HCT116 (cell line): ENCODE measurements at regions not wholly inside any gene's neighbourhood (a gene's known extent, or its start where the extent isn't known, plus 50 kb on each side); places are given as distances from the start of the nearest gene placed in this dataset.

Source experiments
- ATAC-seq: fragments of 200-7000 bp; cut with Tn5 transposase; 2 replicates; pipeline ENCODE4 v1.9.1; 2020; ENCODE audit warnings: mild to moderate bottlenecking, moderate library complexity
- BruUV-seq: library from RNA; stranded (reverse); fragments of 400-500 nt; replicated peaks from 2 replicates; lab custom pipeline; 2021; lab: Mats Ljungman, UMichigan
- CTCF ChIA-PET: fragments of 300-600 bp; sonication (Branson Sonifier 250); formaldehyde crosslinking; loops from one replicate; lab custom pipeline; 2021; ENCODE audit warnings: antibody characterized with exemption; lab: Charles Lee
- POLR2A ChIA-PET: fragments of 300-600, 350-600 bp; sonication (Branson Sonifier 250); formaldehyde crosslinking; loops from one replicate; lab custom pipeline; 2021; ENCODE audit warnings: antibody characterized with exemption; lab: Charles Lee
- RAD21 ChIA-PET, 2 experiments: fragments of 300-600 bp; sonication (Branson Sonifier 250); formaldehyde crosslinking; loops; one replicate each; lab custom pipeline; 2023; ENCODE audit warnings: low total read pairs in 2 of 2; ENCODE audit not compliant: uncharacterized antibody in 2 of 2, unreplicated experiment in 2 of 2, low non-redundant PET in 1 of 2; lab: Charles Lee
- DNase-seq: peaks from one replicate; pipeline ENCODE4 v3.0.0-alpha.2; 2010; ENCODE audit warnings: low read depth, low spot score
- H2AFZ ChIP-seq: fragments of 200-600 bp; shearing (Covaris generic), sonication (generic); 2 replicates; pipeline ENCODE4 v1.6.1; 2017; ENCODE audit warnings: low read depth, mixed run types, mixed read lengths, antibody characterized with exemption, low read length; ENCODE audit not compliant: poor library complexity, severe bottlenecking
- H3K27ac ChIP-seq: 2 replicates; pipeline ENCODE4 v1.5.1; 2012; ENCODE audit warnings: low read depth, low read length
- H3K27me3 ChIP-seq: fragments of 200-600 bp; sonication (generic); 2 replicates; pipeline ENCODE4 v1.6.1; 2016; ENCODE audit warnings: mixed run types, low read length, mixed read lengths; ENCODE audit not compliant: insufficient read depth
- H3K36me3 ChIP-seq, 2 experiments: fragments of 200-500 bp in 1 of 2; fragments of 200-600 bp in 1 of 2; sonication (Bioruptor generic) in 1 of 2; sonication (generic) in 1 of 2; 2 replicates each; pipeline versions ENCODE4 v1.5.1 to v1.6.1; 2014 to 2016; ENCODE audit warnings: low read length in 2 of 2, inconsistent platforms in 1 of 2, mixed read lengths in 1 of 2, mixed run types in 1 of 2; ENCODE audit not compliant: insufficient read depth in 2 of 2, control insufficient read depth in 1 of 2
- H3K4me1 ChIP-seq, 2 experiments: fragments of 200-600 bp in 1 of 2; sonication (generic) in 1 of 2; 2 replicates each; pipeline versions ENCODE4 v1.5.1 to v1.6.1; 2012 to 2017; ENCODE audit warnings: low read length in 2 of 2, inconsistent platforms in 1 of 2, mild to moderate bottlenecking in 1 of 2, mixed read lengths in 1 of 2, mixed run types in 1 of 2, moderate library complexity in 1 of 2; ENCODE audit not compliant: insufficient read depth in 2 of 2, control insufficient read depth in 1 of 2
- H3K4me2 ChIP-seq: fragments of 200-600 bp; sonication (generic); 2 replicates; pipeline ENCODE4 v1.6.1; 2017; ENCODE audit warnings: mixed run types, low read length, mixed read lengths
- H3K4me3 ChIP-seq, 2 experiments: fragments of 200-600 bp in 1 of 2; sonication (generic) in 1 of 2; replicated peaks in 1 of 2; 2 replicates each; pipeline ENCODE4 v1.5.1; 2011 to 2016; ENCODE audit warnings: low read length in 2 of 2, control low read depth in 1 of 2, low read depth in 1 of 2, mild to moderate bottlenecking in 1 of 2, mixed read lengths in 1 of 2, mixed run types in 1 of 2
- H3K79me2 ChIP-seq: fragments of 200-600 bp; sonication (generic); 2 replicates; pipeline ENCODE4 v1.6.1; 2017; ENCODE audit warnings: mild to moderate bottlenecking, mixed run types, low read length, moderate library complexity, mixed read lengths; ENCODE audit not compliant: insufficient read depth
- H3K9ac ChIP-seq: fragments of 200-600 bp; sonication (generic); 2 replicates; pipeline ENCODE4 v1.6.1; 2016; ENCODE audit warnings: low read length, mixed read lengths
- H3K9me2 ChIP-seq: fragments of 200-600 bp; sonication (generic), shearing (Covaris generic); 2 replicates; pipeline ENCODE4 v1.6.1; 2017; ENCODE audit warnings: mixed run types, mild to moderate bottlenecking, moderate library complexity; ENCODE audit not compliant: insufficient read depth
- H3K9me3 ChIP-seq, 2 experiments: fragments of 200-500 bp in 1 of 2; fragments of 200-600 bp in 1 of 2; sonication (Bioruptor generic) in 1 of 2; sonication (generic) in 1 of 2; 2 replicates each; pipeline ENCODE4 v1.6.1; 2014 to 2017; ENCODE audit warnings: low read length in 2 of 2, mixed read lengths in 2 of 2, inconsistent platforms in 1 of 2, low read depth in 1 of 2, mild to moderate bottlenecking in 1 of 2, mixed run types in 1 of 2, moderate library complexity in 1 of 2; ENCODE audit not compliant: control insufficient read depth in 1 of 2, insufficient read depth in 1 of 2
- H4K20me1 ChIP-seq: fragments of 200-600 bp; sonication (generic), shearing (Covaris generic); 2 replicates; pipeline ENCODE4 v1.6.1; 2017; ENCODE audit warnings: mixed run types, mild to moderate bottlenecking, moderate library complexity; ENCODE audit not compliant: insufficient read depth
- CEBPB ChIP-seq: IDR thresholded peaks from 2 replicates; pipeline ENCODE4 v1.6.1; 2012; ENCODE audit warnings: low read depth
- FOSL1 ChIP-seq: IDR thresholded peaks from 2 replicates; pipeline ENCODE4 v1.6.1; 2012; ENCODE audit warnings: low read depth
- ZNF274 ChIP-seq: fragments of 200-500 bp; sonication (Bioruptor generic); IDR thresholded peaks from 2 replicates; pipeline ENCODE4 v1.6.1; 2014; ENCODE audit warnings: mild to moderate bottlenecking, low read depth, low read length, inconsistent platforms
- intact Hi-C: fragments of 100-400 bp; cut with micrococcal nuclease; formaldehyde crosslinking; loops from 2 replicates; pipeline ENCODE4 v1.10.0; 2022
- TF ChIP-seq, protein P1 (sequence below): IDR thresholded peaks from 2 replicates; pipeline ENCODE4 v1.6.1; 2012; ENCODE audit warnings: low read depth
- TF ChIP-seq, protein P2 (sequence below): IDR thresholded peaks from 2 replicates; pipeline ENCODE4 v1.6.1; 2011; ENCODE audit warnings: mild to moderate bottlenecking, low read length, moderate library complexity; ENCODE audit not compliant: insufficient replicate concordance; ENCODE audit errors: extremely low read depth

DNA sequence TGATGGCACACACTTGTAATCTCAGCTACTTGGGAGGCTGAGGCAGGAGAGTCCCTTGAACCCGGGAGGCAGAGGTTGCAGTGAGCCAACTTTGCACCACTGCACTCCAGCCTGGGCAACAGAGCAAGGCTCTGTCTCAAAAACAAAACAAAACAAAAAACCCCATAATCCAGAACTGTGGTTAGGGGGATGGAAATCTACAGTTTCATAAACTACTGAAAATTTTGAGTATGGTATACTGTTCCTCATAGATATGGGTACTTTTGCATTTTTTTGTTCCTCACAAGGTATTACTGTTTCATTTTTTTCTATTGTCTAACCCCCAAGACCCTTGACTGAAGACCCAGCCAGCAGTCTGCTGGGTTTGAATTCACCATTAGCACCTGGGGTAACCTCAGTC is 52.2 kb upstream of the MAP3K1 start:
- no peak overlapping the region for H2AFZ ChIP-seq
- TF ChIP-seq FOSL1 (no peak), CEBPB (no peak), ZNF274 (no peak)
- TF ChIP-seq, protein P1, sequence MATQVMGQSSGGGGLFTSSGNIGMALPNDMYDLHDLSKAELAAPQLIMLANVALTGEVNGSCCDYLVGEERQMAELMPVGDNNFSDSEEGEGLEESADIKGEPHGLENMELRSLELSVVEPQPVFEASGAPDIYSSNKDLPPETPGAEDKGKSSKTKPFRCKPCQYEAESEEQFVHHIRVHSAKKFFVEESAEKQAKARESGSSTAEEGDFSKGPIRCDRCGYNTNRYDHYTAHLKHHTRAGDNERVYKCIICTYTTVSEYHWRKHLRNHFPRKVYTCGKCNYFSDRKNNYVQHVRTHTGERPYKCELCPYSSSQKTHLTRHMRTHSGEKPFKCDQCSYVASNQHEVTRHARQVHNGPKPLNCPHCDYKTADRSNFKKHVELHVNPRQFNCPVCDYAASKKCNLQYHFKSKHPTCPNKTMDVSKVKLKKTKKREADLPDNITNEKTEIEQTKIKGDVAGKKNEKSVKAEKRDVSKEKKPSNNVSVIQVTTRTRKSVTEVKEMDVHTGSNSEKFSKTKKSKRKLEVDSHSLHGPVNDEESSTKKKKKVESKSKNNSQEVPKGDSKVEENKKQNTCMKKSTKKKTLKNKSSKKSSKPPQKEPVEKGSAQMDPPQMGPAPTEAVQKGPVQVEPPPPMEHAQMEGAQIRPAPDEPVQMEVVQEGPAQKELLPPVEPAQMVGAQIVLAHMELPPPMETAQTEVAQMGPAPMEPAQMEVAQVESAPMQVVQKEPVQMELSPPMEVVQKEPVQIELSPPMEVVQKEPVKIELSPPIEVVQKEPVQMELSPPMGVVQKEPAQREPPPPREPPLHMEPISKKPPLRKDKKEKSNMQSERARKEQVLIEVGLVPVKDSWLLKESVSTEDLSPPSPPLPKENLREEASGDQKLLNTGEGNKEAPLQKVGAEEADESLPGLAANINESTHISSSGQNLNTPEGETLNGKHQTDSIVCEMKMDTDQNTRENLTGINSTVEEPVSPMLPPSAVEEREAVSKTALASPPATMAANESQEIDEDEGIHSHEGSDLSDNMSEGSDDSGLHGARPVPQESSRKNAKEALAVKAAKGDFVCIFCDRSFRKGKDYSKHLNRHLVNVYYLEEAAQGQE, result no peak
- TF ChIP-seq, protein P2, sequence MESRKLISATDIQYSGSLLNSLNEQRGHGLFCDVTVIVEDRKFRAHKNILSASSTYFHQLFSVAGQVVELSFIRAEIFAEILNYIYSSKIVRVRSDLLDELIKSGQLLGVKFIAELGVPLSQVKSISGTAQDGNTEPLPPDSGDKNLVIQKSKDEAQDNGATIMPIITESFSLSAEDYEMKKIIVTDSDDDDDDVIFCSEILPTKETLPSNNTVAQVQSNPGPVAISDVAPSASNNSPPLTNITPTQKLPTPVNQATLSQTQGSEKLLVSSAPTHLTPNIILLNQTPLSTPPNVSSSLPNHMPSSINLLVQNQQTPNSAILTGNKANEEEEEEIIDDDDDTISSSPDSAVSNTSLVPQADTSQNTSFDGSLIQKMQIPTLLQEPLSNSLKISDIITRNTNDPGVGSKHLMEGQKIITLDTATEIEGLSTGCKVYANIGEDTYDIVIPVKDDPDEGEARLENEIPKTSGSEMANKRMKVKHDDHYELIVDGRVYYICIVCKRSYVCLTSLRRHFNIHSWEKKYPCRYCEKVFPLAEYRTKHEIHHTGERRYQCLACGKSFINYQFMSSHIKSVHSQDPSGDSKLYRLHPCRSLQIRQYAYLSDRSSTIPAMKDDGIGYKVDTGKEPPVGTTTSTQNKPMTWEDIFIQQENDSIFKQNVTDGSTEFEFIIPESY, result no peak
- no peaks in the 10 kb centered on the region for H3K9me2 ChIP-seq
- H3K9me3 ChIP-seq, result no peaks in the 10 kb centered on the region
- no peaks in the 10 kb centered on the region for H3K36me3 ChIP-seq
- RAD21 ChIA-PET, result no interaction called here
- POLR2A ChIA-PET, result no interaction called here
- no peak overlapping the region for H3K9ac ChIP-seq
- no peaks in the 10 kb centered on the region for H3K27me3 ChIP-seq
- CTCF ChIA-PET, result no interaction called here
- no peak for ATAC-seq
- BruUV-seq, result no TSS peak
- no peak overlapping the region for H3K4me2 ChIP-seq
- no peak for DNase-seq
- H3K79me2 ChIP-seq, result no peaks in the 10 kb centered on the region
- H3K4me1 ChIP-seq, result no peaks in the 10 kb centered on the region
- intact Hi-C loops, result no loop called here
- H3K4me3 ChIP-seq, result no peak overlapping the region
- no peak overlapping the region for H3K27ac ChIP-seq
- no peaks in the 10 kb centered on the region for H4K20me1 ChIP-seq
